Brain microvascular endothelial cell (primary cell): ENCODE measurements at regions not wholly inside any gene's neighbourhood (a gene's known extent, or its start where the extent isn't known, plus 50 kb on each side); places are given as distances from the start of the nearest gene placed in this dataset.

Source experiments
- DNase-seq: peaks from one replicate; pipeline ENCODE4 v3.0.0-alpha.2; 2020
- H3K27ac ChIP-seq: fragments of 250-450 bp; sonication (Bioruptor Pico); 2 replicates; pipeline ENCODE4 v1.5.1; 2020; ENCODE audit warnings: mild to moderate bottlenecking, moderate library complexity
- H3K27me3 ChIP-seq: fragments of 250-450 bp; sonication (Bioruptor Pico); replicated peaks from 2 replicates; pipeline ENCODE4 v1.5.1; 2020; ENCODE audit warnings: mild to moderate bottlenecking
- H3K36me3 ChIP-seq: fragments of 250-450 bp; sonication (Bioruptor Pico); replicated peaks from 2 replicates; pipeline ENCODE4 v1.5.1; 2020; ENCODE audit warnings: mild to moderate bottlenecking
- H3K4me3 ChIP-seq: 2 replicates; pipeline ENCODE4 v1.5.1; 2011; ENCODE audit warnings: low read depth, mild to moderate bottlenecking, control low read depth, low read length, moderate library complexity
- in situ Hi-C: cut with HindIII; loops from 2 replicates; pipeline ENCODE4 v1.10.0; 2017; ENCODE audit warnings: low sequenced_read_pairs, low pct_ligation_motif_present
- TF ChIP-seq, protein P1 (sequence below): IDR thresholded peaks from 2 replicates; pipeline ENCODE4 v1.5.1; 2011; ENCODE audit warnings: low read depth, mild to moderate bottlenecking, moderate library complexity, low read length, control low read depth, inconsistent platforms; ENCODE audit errors: missing control alignments

DNA sequence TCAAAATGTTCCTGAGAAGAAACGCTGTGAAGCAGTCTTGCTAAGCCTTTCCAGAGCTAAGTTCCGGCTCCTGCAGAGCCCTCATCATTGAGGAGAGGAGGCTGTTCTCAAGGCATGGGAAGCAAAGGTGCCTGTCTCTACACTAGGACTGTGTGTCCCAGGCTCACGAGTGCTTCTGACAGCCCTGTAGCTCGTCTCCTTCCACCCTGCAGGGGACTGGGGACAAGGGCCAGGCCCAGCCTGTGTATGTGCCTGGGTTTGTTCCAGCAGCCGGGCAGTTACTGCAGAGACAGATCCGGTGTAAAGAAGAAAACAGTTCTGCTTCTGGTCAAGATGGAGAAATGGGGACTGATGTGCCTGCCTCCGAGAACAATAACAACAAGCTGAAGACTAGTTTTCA is 156.0 kb downstream of the ENGASE start:
- H3K27me3 ChIP-seq, result no peaks in the 10 kb centered on the region
- in situ Hi-C loops, result no loop called here
- TF ChIP-seq, protein P1, sequence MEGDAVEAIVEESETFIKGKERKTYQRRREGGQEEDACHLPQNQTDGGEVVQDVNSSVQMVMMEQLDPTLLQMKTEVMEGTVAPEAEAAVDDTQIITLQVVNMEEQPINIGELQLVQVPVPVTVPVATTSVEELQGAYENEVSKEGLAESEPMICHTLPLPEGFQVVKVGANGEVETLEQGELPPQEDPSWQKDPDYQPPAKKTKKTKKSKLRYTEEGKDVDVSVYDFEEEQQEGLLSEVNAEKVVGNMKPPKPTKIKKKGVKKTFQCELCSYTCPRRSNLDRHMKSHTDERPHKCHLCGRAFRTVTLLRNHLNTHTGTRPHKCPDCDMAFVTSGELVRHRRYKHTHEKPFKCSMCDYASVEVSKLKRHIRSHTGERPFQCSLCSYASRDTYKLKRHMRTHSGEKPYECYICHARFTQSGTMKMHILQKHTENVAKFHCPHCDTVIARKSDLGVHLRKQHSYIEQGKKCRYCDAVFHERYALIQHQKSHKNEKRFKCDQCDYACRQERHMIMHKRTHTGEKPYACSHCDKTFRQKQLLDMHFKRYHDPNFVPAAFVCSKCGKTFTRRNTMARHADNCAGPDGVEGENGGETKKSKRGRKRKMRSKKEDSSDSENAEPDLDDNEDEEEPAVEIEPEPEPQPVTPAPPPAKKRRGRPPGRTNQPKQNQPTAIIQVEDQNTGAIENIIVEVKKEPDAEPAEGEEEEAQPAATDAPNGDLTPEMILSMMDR, result no peak

DNA sequence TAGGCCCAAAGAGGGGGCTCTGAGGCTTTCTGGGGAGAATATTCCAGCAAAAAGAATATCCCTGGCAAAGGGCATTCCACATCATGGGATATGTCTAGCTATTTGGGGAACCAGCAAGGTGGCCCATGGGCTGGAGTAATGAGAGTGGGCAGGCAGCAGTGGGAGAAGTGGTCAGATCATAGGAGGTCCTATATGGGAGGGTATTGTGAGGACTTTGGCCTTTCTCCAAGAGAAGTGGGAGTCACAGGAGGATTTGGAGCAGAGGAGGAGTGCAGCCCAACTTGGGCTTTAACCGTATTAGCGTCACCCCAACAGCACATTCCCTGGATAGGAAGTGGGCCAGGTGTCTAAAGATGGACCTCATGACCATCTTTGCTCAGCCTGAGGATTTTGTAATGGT is 151.4 kb downstream of the ENGASE start:
- Histone ChIP-seq H3K27ac (no peak overlapping the region), H3K36me3 (no peaks in the 10 kb centered on the region), H3K27me3 (peaks cover 12% of the 10 kb centered on the region), H3K4me3 (no peak overlapping the region)
- TF ChIP-seq, protein P1, result no peak
- in situ Hi-C loops, result no loop called here
- no peak for DNase-seq

More for the DNA sequence above, 156.0 kb downstream of the ENGASE start:
- Histone ChIP-seq H3K36me3 (no peaks in the 10 kb centered on the region), H3K4me3 (no peak overlapping the region), H3K27ac (no peak overlapping the region)
- DNase-seq, result no peak

DNA sequence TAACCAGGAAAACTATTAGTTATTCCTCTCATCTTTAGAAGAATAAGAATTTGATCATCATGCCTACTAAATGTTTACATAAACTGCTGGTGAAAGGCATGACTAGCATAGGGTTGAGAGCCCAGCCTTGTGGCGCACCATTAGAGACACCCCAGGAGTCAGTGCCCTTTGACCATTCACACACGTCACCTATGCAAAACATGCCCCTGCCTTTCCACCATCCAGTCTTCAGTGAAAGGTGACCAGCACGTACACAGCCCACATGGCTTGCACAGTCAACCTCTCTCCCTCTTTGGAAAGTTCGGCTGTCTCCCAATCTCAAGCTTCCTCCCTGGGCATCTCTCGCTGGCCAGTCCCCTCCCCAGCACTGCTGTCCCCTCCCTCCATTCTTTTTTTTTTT is 150.3 kb downstream of the ENGASE start:
- TF ChIP-seq, protein P1, result no peak
- DNase-seq, result no peak
- H3K27ac ChIP-seq, result no peak overlapping the region
- H3K27me3 ChIP-seq, result peaks cover 22% of the 10 kb centered on the region
- in situ Hi-C loops, result no loop called here
- H3K36me3 ChIP-seq, result no peaks in the 10 kb centered on the region
- no peak overlapping the region for H3K4me3 ChIP-seq

DNA sequence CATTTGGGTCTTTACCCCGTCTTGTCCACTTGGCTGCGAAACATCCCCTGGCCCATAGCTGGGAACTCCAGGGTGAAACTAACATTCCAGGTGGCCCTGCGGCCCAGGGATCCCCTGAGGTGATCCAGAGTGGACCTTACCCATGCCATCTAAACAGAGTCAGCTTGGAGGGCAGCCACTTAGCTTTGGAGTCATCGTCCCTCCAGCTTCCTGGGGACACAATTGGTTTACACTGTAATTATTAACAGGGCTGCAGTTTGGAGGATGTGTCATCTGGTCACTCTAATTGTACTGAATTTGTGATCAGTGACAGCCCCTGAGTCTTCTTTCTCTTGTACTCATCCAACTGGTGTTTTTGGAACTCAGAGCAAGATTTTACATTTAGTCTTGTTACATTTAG is 149.9 kb downstream of the ENGASE start:
- DNase-seq, result no peak
- Histone ChIP-seq H3K36me3 (no peaks in the 10 kb centered on the region), H3K27me3 (peaks cover 22% of the 10 kb centered on the region), H3K27ac (no peak overlapping the region), H3K4me3 (no peak overlapping the region)
- in situ Hi-C loops, result no loop called here
- TF ChIP-seq, protein P1, result no peak

DNA sequence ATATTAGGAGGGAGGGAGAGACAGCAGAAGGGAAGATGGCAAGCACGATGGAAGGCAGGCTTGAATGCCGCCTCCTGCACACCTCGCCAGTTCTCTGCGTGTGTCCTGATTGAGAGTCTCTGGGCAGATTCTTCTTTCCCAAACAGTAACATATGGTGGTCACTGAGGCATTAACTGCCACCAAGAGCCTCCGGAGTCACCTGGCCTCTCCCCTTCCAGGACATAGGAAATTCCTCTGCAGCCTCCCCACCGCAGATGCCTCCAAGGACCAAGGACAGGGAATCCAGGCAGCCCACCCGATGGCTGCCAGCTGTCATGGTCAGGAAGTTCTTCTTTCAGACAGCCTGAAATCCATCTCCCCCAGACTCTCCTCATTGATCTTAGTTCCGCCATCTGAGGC is 149.3 kb downstream of the ENGASE start:
- no peak overlapping the region for H3K27ac ChIP-seq
- H3K27me3 ChIP-seq, result peaks cover 23% of the 10 kb centered on the region
- no peak overlapping the region for H3K4me3 ChIP-seq
- TF ChIP-seq, protein P1, result no peak
- no peaks in the 10 kb centered on the region for H3K36me3 ChIP-seq
- in situ Hi-C loops, result no loop called here
- DNase-seq, result no peak

DNA sequence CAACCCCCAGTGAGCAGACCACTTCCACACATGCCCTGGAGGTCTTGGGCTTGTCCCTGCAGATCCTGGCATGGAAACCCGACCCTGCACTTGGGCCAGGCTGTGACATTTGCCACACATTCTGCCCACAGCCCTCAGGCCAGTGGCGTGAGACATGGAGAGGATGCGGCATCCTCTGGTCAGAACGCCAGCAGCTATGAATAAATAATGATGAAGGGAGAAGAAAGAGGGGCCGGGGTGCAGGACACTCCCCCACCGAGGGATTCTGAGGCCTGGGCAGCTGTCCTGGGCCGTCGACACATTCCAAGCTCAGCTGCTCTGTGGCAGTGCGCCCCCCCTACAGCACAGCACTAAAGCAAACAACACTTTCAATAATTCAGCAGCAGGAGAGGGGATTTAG is 148.8 kb downstream of the ENGASE start:
- Histone ChIP-seq H3K27me3 (peaks cover 28% of the 10 kb centered on the region), H3K4me3 (no peak overlapping the region), H3K36me3 (no peaks in the 10 kb centered on the region), H3K27ac (no peak overlapping the region)
- in situ Hi-C loops, result no loop called here
- DNase-seq, result no peak
- TF ChIP-seq, protein P1, result no peak
